ENCODE measurements at regions not wholly inside any gene's neighbourhood (a gene's known extent, or its start where the extent isn't known, plus 50 kb on each side); places are given as distances from the start of the nearest gene placed in this dataset.
"Not testable (repeated sequence)": the region's sequence is repeated elsewhere in the genome, so short reads cannot be mapped to it uniquely, and the experiment has no call there.

DNA sequence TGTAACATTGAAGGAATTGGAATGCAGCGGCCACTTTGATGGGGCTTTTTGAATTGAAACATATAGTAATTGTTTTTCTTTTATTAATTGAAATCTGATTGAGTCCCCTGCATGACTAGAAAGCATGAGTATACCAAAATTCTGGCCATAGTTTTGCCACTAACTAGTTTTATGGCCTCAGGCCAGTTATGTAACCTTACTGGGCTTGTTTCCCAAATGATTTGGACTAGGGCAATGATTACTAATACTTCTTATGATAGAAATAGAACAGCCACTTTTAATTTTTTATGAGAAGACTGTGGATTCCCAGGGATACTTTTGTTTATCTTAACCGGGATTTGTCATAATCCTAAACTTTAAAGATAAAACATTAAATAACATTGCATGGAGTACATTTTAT, 106.9 kb upstream of the GOLGA6L4 start:
- TF ChIP-seq, protein P1, sequence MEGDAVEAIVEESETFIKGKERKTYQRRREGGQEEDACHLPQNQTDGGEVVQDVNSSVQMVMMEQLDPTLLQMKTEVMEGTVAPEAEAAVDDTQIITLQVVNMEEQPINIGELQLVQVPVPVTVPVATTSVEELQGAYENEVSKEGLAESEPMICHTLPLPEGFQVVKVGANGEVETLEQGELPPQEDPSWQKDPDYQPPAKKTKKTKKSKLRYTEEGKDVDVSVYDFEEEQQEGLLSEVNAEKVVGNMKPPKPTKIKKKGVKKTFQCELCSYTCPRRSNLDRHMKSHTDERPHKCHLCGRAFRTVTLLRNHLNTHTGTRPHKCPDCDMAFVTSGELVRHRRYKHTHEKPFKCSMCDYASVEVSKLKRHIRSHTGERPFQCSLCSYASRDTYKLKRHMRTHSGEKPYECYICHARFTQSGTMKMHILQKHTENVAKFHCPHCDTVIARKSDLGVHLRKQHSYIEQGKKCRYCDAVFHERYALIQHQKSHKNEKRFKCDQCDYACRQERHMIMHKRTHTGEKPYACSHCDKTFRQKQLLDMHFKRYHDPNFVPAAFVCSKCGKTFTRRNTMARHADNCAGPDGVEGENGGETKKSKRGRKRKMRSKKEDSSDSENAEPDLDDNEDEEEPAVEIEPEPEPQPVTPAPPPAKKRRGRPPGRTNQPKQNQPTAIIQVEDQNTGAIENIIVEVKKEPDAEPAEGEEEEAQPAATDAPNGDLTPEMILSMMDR (conservative IDR thresholded peaks at IDR 0.05 in 1 of 2, IDR thresholded peaks at IDR 0.05 in 1 of 2; ENCODE audit: extremely low read depth in 1 of 2, insufficient read depth in 1 of 2, low read depth in 1 of 2, low read length in 2 of 2): not testable (repeated sequence)
- not testable (repeated sequence) for TF ChIP-seq EZH2 (IDR thresholded peaks at IDR 0.05; ENCODE audit: borderline replicate concordance, low read length)

Data from mammary epithelial cell (primary cell).